ENCODE measurements at regions not wholly inside any gene's neighbourhood (a gene's known extent, or its start where the extent isn't known, plus 50 kb on each side); places are given as distances from the start of the nearest gene placed in this dataset.

DNA sequence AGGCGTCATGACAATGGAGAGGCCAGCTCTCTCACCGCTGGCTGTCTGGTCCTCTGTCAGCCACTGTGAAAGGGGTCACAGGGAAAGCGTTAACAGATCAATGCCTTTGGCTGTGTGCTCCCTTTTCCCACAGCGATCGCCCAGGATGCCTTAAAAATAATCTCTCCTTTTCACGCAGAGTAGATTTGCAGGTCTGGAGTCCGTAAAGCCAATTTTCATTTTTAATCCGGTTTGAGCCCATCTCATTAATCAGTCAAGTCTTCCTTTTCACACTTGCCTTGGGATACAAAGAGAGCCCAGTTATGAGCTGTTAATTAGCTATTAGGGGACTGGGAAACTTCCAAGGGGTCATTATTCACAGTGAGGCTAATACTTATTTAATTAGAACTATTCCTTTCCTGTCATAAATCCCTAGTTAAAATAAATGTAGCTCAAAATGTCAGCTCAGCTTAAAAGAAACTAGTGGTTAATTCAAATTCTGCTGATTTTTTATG lies 104.3 kb upstream of the RASGRP1 start:
- no peak overlapping the region for H3K4me3 ChIP-seq (ENCODE audit: low read depth, low read length)
- TF ChIP-seq, protein P1, sequence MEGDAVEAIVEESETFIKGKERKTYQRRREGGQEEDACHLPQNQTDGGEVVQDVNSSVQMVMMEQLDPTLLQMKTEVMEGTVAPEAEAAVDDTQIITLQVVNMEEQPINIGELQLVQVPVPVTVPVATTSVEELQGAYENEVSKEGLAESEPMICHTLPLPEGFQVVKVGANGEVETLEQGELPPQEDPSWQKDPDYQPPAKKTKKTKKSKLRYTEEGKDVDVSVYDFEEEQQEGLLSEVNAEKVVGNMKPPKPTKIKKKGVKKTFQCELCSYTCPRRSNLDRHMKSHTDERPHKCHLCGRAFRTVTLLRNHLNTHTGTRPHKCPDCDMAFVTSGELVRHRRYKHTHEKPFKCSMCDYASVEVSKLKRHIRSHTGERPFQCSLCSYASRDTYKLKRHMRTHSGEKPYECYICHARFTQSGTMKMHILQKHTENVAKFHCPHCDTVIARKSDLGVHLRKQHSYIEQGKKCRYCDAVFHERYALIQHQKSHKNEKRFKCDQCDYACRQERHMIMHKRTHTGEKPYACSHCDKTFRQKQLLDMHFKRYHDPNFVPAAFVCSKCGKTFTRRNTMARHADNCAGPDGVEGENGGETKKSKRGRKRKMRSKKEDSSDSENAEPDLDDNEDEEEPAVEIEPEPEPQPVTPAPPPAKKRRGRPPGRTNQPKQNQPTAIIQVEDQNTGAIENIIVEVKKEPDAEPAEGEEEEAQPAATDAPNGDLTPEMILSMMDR (IDR thresholded peaks at IDR 0.05; ENCODE audit: low read depth, low read length): no peak

DNA sequence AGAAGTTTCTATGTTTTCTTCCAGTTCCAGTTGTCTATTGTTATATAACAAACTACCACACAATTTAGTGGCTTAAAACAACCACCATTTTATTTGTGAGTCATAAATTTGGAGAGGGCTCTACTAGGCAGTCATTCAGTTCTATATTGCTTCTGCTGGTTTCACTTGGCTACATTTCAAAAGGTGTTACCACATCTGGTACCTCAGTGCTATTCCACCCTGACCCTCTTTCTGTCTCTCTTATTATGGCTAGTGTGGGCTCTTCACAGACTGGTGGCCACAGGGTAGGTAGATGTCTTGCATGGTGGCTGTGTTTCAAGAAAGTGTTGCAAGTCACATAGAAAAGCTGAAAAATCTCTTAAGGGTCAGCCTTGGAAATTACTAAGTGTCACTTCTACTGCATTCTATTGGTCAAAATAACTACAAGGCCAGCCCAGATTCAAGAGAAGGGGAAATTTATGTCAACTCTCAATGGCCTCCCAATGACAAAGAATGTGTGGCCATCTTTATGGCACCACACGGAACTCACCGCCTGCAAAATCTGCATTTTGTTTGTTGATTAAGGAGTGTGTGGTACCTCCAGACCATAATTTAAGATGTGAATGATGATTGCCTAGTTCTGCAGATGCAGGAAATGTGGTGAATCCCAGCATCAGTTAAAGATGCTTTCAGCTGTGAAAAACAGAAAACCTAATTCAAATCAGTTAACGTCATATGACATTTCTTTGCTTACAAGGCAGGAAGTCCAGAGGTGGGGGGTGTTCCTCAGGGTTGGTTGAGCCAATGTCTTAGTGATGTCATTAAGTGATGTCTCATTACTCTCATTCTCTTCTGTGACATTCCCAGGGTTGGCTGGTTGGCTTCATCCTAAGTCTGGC lies 105.8 kb upstream of the RASGRP1 start:
- TF ChIP-seq, protein P1 (IDR thresholded peaks at IDR 0.05; ENCODE audit: low read depth, low read length): no peak

DNA sequence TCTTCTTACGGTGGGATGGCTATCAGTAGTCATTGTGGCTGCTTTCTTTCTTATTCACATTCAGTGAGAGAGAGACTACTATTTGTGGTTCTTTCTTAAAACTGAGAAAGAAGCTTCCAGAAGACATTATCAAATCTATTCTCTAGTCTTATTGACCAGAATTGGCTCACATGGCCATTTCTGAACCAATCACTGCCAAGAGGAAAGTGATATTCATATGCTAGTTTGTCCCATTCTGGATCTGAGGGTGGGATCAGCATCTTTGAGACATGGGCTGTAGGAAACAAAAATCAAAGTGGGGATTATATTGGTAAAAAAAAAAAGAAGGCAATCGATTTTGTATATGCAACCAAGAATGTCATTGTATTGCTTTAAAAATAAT lies 106.4 kb upstream of the RASGRP1 start:
- TF ChIP-seq, protein P1 (IDR thresholded peaks at IDR 0.05; ENCODE audit: low read depth, low read length): no peak
- no peak overlapping the region for H3K4me3 ChIP-seq (ENCODE audit: low read depth, low read length)

More for the DNA sequence above, 105.8 kb upstream of the RASGRP1 start:
- no peak overlapping the region for H3K4me3 ChIP-seq (ENCODE audit: low read depth, low read length)

DNA sequence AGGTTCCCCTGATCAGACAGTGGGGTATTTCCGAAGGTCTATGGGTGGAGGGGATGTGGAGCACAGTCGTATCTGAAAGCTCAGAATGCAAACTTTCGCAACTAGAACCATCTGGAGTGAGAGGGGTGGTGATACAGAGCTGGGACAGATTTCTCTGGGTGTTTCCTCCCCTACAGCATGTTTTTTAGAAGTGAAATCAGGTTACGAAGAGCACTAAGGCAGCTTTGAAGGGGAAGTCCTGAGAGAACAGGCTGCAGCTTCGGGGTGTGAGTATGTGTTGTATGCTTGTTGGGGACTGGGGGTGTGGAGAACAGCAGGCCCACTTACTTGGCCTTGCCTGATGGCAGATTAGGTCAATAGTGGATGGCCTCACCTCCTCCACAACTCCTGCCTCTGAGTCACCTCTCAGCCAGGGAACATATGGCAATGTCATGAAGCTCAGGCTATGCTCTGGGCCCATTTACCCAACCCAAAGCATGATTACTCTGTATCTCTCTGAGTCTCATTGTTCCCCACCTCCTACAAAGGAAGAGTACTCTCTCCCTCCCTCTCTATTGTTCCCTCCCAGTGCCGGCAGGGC lies 107.2 kb upstream of the RASGRP1 start:
- TF ChIP-seq, protein P1 (IDR thresholded peaks at IDR 0.05; ENCODE audit: low read depth, low read length): no peak
- H3K4me3 ChIP-seq (ENCODE audit: low read depth, low read length): no peak overlapping the region

DNA sequence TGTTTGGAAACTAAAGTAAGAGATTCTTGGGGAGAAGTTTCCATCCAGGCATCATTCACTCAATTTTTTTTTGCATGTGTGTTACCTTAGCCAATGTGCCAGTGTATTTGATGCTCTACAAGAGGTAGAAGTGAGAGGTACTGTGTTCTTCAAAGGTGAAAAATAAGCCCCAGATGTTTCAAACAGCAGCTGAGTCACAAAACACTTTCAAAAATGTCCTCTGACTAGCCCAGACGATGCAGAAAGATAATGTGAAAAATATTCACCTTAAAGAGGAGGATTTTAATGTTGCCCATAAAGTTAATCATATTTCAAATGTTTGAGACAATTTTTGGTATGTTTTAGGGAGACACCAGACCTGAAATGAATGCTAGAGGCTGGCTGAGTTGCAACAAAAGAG lies 107.7 kb upstream of the RASGRP1 start:
- H3K4me3 ChIP-seq (ENCODE audit: low read depth, low read length): no peak overlapping the region
- TF ChIP-seq, protein P1 (IDR thresholded peaks at IDR 0.05; ENCODE audit: low read depth, low read length): no peak

DNA sequence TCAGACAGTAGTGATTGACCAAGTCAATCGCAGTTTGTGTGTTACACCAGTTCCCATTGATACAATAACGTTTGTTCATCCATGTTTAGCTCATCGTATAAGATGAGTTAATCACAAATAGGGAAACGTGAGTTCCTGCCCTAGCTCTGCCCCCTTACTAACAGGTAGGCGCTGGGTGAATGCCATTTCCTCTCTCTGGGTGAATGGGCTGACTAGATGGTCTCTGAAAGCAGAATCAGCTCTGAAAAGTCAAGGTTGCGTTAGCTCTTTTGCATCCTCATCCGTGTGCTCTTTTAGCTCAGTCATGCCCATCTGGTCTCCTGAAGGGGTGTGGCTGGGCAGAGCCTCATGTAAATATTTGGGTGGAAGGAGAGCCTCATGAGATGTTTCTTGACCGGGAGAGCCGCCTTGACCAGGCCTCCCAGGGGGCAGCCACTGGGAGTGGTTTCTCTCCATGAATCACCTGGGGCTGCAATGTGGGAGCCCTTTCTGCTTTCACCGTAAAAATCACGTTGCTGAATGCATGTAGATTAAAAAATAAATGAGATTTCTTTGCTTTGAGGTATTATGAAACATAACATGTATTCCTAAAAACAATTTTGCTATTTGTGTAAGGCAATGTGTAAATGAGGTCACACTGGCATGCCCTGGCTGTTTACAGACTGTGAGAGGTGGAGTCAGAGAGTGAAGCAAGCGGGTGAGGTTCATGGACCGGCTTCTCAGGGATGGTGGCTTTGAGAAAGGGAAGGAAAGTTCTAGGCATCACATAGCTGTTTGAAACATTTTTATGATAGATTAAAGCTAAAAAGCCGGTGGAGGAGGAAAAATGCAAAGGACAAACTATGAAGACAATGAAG lies 108.4 kb upstream of the RASGRP1 start:
- TF ChIP-seq, protein P1 (IDR thresholded peaks at IDR 0.05; ENCODE audit: low read depth, low read length): no peak
- H3K4me3 ChIP-seq (ENCODE audit: low read depth, low read length): no peak overlapping the region

All from WI38 (cell line).